22Rv1 (cell line): ENCODE measurements at regions not wholly inside any gene's neighbourhood (a gene's known extent, or its start where the extent isn't known, plus 50 kb on each side); places are given as distances from the start of the nearest gene placed in this dataset.
"Not testable (repeated sequence)": the region's sequence is repeated elsewhere in the genome, so short reads cannot be mapped to it uniquely, and the experiment has no call there.

Source experiments
- H3K27ac ChIP-seq: fragments of 450-650 bp; 2 replicates; pipeline ENCODE4 v1.5.1; 2017
- ZFX ChIP-seq: fragments of 450-650 bp; IDR thresholded peaks from 2 replicates; pipeline ENCODE4 v1.6.1; 2017; ENCODE audit warnings: antibody characterized with exemption, borderline replicate concordance
- TF ChIP-seq, protein P1 (sequence below): fragments of 450-650 bp; IDR thresholded peaks from 2 replicates; pipeline ENCODE4 v1.5.1; 2017; ENCODE audit warnings: mild to moderate bottlenecking

- TF ChIP-seq ZFX: no peak
- TF ChIP-seq, protein P1, sequence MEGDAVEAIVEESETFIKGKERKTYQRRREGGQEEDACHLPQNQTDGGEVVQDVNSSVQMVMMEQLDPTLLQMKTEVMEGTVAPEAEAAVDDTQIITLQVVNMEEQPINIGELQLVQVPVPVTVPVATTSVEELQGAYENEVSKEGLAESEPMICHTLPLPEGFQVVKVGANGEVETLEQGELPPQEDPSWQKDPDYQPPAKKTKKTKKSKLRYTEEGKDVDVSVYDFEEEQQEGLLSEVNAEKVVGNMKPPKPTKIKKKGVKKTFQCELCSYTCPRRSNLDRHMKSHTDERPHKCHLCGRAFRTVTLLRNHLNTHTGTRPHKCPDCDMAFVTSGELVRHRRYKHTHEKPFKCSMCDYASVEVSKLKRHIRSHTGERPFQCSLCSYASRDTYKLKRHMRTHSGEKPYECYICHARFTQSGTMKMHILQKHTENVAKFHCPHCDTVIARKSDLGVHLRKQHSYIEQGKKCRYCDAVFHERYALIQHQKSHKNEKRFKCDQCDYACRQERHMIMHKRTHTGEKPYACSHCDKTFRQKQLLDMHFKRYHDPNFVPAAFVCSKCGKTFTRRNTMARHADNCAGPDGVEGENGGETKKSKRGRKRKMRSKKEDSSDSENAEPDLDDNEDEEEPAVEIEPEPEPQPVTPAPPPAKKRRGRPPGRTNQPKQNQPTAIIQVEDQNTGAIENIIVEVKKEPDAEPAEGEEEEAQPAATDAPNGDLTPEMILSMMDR: no peak
- H3K27ac ChIP-seq: no peak overlapping the region
Measured at GRCh38 chr6:56720882-56721281, 78.2 kb upstream of the DST start.

DNA sequence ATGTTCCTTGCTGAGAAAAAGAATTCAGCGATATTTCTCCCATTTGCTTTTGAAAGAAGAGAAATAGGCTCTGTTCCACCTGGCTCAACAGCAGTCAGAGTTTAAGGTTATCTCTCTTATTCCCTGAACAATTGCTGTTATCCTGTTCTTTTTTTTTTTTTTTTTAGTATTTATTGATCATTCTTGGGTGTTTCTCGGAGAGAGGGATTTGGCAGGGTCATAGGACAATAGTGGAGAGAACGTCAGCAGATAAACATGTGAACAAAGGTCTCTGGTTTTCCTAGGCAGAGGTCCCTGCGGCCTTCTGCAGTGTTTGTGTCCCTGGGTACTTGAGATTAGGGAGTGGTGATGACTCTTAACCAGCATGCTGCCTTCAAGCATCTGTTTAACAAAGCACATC, 77.5 kb upstream of the DST start:
- H3K27ac ChIP-seq: not testable (repeated sequence)

DNA sequence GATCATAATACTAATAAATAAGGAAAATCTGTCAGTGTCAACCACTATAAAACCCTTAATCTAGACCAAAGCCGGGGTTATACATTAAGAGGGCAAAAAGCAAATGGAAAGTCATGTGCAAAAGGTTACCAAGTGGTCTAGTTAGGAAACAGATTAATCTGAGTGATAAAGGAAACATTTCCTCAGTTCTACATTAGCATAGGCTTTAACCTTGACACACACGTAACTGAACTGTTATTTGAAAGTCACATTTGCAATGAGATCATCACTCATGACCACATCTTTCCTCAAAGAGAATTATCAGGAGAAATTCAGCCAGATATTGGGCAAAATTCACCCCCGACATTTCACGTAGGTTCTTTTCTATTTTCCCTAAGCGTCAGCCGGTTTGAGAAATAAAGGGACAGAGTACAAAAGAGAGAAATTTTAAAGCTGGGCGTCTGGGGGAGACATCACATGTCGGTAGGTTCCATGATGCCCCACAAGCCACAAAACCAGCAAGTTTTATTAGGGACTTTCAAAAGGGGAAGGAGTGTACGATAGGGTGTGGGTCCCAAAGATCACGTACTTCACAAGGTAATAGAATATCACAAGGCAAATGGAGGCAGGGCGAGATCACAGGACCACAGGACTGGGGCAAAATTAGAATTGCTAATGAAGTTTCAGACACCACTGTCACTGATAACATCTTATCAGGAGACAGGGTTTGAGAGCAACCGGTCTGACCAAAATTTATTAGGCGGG, 76.8 kb upstream of the DST start:
- H3K27ac ChIP-seq: not testable (repeated sequence)

DNA sequence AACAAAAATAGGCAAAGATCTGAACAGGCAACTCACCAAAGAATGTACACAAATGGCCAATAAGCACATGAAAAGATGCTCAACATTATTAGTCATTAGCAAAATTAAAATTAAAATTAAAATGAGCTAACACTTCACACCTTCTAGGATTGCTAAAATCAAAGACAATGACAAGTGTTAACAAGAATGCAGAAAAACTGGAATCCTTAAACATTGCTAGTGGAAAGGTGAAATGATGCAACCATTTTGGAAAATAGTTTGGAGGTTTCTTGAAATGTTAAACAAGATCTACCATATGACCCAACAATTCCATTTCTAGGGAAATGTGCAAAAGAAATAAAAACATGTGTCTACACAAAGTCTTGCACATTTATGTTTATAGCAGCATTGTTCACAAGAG, 75.5 kb upstream of the DST start:
- H3K27ac ChIP-seq: no peak overlapping the region
- TF ChIP-seq ZFX: no peak
- TF ChIP-seq, protein P1: no peak

DNA sequence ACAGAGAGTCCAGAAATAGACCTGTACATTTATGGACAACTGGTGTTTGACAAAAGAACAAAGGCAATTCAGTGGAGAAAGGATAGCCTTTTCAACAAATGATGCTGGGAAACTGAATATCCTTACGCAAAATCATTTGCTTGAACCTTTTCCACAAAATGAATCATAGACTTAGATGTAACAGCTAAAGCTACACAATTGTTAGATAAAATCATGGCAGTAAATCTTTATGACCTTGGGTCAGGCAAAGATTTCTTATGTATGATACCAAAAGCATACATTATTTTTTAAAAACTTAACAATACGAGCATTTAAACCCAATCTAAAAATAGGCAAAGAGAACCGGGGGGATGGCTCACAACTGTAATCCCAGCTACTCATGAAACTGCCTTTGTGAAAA, 73.5 kb upstream of the DST start:
- no peak overlapping the region for H3K27ac ChIP-seq

DNA sequence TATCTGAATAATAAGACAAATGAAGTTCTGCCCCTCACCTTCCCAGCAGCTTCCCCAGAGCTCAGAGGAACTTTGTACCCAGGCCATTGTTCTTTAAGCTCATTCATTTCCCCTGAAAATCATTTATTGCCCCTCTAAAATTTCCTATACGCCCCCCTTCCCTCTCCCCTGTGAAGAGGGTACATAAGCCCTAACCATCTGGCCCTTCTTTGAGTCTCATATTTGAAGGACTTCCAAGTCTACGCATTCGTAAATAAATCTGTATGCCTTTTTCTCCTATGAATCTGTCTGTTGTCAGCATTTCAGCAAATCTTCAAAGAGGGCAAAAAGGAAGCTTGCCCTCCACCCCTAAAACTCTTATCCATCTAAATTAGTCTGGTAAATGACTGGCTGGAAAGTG, 73.1 kb upstream of the DST start:
- no peak overlapping the region for H3K27ac ChIP-seq
- TF ChIP-seq, protein P1: no peak
- no peak for TF ChIP-seq ZFX

More for the DNA sequence above, 73.5 kb upstream of the DST start:
- TF ChIP-seq ZFX: no peak
- TF ChIP-seq, protein P1: no peak

- H3K27ac ChIP-seq: no peak overlapping the region
- TF ChIP-seq ZFX: no peak
- TF ChIP-seq, protein P1: no peak
Measured at GRCh38 chr6:56714982-56715456, 72.3 kb upstream of the DST start.

- H3K27ac ChIP-seq: no peak overlapping the region
- no peak for TF ChIP-seq ZFX
- TF ChIP-seq, protein P1: no peak
Measured at GRCh38 chr6:56714273-56714672, 71.6 kb upstream of the DST start.
